Right lung (tissue), 2 donors: ENCODE measurements at regions not wholly inside any gene's neighbourhood (a gene's known extent, or its start where the extent isn't known, plus 50 kb on each side); places are given as distances from the start of the nearest gene placed in this dataset.

Experiments used
- DNase-seq, 2 donors: peaks; one replicate each; pipeline ENCODE4 v3.0.0-alpha.2; 2013

DNA sequence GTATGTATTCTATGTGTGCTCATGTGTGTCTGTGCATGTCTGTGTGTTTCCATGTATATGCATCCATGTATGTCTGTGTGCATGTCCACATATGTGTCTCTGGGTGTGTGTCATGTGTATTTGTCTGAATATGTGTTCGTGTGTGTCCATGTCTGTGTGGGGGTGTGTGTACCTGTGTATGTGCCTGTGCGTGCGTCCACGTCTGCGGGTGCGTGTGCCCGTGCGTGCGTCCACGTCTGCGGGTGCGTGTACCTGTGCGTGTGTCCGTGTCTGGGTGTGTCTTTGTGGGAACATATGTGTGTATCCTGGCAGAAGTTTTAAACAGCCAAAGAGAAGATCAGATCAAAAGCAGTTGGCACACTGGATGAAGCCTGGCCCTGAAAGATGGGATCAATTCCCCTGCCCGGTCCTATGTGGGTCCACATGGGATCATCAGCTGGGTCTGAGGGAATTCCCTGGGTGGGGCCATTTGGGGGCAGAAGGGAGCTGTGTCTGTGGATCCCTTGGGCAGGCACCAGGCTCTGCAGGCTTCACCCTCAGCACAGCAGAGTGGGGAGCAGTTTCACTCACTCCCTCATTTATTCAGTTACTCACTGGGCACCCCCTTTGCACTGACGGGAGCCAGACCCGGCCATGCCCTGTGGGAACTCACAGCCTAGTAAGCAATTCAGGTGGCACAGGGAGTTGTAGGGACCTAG is 167.4 kb downstream of the MN1 start:
- no peak for DNase-seq

DNA sequence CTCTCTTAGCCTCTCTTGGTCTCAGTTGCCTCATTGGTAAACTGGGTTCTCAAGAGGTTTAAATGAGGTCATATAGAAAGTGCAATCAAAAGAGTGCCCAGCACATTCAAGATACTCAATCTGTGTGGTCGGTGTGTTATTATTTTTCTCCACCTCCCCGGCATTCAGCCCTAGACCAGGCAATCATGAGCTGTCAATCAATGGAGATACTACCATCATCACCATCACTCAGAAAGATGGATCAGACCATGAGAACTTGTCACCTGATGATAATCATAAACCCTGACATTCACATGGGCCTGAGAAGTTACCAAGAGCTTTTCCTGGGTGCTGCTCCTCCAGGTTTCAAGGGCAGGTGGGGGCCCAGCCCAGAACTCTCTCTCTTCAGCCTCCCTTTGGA is 166.1 kb downstream of the MN1 start:
- no peak for DNase-seq

DNA sequence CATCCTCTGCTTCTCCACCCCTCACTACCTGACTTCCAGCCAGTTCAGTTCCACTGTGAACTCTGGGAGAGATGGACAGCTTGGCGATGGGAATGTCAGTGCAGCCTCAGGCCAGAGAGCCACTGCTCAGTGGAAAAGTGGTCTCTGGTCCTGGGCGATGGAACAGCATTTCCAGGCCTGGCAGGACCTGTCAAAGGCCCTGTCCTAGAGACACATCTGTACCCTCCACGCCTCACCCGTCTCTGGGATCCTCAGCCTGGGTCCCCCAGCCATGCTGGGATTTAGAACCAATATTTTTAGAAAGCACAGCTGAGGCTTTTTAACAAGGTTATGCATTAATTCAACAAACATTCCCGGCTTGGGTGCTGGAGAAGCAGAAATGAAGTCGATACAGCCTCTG is 165.7 kb downstream of the MN1 start:
- no peak for DNase-seq

DNA sequence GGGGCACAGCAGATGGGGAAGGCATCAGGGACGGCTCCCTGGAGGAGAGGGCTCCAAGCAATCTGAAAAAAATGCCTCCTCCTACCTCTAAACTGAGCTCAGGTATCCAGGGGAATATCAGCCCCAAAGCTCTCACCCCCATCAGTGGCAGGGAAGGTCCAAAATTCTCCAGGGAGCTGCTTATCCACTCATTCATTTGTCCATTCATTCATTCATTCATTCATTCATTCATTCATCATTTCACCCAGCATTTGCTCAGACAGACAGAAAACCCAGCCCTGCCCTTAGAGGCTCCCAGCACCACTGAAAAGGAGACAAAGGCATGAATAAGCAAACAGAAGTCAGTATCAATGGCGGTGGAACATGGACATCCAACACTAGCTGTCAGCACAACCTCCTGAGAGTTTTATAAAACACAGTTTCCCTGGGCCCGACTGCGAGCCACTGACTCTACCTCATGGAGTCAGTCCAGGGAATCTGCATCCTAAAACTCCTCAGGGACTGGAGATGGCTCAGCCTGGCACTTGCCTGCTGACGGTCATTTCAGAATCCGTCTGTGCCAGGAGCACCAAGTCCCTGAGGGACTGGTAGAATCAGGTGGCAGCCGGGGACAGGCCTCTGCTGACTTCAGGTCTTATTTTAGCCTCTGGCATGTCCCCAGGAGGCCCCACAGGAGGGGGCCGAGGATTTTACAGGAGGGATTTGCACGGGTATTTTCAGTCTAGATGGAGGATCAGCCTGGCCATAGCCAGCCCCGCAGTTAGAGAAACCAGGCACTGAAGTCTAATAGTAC is 164.6 kb downstream of the MN1 start:
- no peak for DNase-seq

DNA sequence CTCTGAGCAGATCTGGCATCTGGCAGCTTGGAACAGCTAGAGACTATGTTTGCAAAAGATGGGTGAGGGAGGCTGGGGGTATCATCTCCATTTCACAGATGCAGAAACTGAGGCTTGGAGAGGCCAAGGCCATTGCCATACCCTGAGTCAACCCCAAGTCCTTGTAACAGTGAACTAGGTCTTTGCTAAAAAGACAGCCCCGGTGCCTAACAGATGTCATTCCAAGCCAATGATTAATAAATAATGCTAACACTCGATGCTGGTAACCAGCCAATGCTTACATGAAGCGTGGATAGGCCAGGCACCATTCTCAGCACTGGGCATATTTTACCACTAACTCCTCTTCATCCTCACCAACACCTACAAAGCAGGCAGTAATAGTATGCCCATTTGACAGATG is 164.0 kb downstream of the MN1 start:
- no peak for DNase-seq

DNA sequence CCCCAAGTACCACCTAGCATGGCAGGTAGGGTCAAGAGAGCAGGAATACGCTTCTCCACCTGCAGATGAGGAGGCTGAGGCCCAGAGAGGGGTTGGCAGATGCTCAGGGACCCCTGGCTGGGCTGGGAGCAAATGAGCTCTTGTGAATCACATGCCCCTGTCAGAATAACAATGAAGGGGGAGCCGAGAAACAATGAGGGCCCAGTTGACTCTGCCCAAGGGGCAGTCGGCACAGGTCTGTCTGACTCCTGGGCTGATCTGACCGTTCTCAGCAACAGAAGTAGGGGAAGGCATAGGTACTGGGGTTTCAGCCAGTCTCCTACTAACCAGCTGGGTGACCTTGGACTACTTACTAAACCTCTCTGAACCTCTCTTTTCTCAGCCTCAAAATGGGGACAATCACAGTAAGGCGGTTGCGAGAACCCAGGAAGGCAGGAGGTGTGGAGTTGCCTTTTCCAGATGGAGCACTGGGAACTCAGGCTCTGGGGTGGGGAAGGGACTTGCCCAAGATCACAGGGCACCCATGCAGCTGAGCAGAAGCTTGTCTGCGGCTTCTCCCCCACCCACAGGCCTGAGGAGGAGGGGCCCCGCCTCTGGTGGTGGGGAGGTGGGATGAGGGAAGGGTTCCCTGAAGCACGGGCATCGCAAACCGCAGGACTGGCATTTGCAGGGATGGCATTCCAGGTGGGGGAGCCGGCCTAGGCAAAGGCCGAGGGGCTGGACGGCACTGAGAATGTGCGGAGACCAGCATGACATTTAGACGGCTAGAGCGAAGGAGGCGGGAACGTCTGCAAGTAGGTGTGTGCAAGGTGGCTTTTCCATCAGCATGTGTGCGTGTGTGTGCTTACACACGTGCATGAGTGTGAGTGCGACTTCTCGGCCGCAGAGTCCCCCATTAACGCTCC is 163.0 kb downstream of the MN1 start:
- no peak for DNase-seq

DNA sequence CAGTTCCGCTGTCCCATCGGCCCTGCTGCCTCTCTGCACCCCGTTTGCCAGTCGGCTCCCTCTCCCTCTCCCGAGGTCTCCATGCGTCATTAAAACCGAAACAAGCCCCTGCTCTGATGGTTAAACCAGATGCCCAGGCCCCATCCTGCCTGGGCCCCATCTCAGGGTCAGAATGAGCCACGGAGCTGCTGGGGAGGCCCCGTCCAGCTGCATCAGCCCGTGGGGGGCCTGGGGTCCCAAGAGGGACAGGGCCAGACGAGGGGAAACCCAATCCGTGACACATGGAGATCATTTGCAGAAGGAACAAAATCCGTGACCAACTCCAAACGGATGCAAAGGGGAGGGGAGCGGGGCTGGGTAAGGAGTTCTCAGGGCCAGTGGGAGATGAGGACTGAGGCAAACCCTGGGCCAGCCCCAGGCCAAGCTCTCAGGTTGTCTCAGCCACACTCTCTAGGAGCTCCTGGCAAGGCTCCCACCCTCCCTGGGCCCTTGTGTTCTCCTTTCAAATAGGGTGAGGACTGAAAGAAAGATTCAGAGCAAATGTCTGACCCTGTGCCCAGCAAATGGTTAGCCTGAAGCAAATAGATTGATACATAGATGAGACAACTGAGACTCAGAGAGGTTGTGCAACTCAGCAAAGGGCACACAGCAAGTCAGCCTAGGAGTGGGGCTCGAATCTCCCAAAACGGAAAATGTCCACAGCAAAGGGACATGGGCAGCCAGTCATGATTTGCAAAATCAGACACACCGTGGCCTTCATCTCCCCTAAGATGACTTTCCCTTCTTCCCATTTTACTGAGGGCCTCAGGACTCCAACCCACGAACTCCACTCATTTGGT is 162.1 kb downstream of the MN1 start:
- DNase-seq, result no peak

DNA sequence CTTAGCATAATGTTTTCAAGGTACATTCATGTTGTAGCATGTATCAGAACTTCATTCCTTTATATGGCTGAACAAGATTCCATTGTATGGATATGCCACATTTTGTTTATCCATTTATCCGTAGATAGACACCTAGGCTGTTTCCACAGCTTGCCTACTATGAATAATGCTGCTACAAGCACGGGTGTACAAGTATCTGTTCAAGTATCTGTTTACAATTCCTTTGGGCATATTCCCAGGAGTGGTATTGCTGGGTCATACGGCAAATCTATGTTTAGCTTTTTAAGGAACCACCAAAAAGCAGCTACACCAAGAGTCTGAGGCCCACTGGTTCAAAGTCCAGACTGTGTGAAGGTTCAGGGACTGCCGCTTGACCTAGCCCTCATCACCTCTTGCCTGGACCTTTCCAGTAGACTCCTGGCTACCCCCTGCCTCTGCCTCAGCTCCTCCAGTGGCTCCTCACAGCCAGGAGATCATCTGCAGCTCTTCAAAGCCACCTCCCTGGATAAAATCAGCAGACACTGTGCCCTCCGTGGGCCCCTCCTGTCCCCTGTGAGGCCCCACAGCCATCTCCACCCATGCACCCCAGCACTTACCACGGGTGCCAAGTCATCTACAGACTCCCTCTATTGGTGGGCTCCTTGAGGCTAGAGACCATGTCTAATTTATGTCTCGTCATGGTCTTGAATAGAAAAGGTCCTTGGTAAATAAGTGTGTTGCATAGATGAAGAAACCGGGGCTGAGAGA is 160.3 kb downstream of the MN1 start:
- no peak for DNase-seq

DNA sequence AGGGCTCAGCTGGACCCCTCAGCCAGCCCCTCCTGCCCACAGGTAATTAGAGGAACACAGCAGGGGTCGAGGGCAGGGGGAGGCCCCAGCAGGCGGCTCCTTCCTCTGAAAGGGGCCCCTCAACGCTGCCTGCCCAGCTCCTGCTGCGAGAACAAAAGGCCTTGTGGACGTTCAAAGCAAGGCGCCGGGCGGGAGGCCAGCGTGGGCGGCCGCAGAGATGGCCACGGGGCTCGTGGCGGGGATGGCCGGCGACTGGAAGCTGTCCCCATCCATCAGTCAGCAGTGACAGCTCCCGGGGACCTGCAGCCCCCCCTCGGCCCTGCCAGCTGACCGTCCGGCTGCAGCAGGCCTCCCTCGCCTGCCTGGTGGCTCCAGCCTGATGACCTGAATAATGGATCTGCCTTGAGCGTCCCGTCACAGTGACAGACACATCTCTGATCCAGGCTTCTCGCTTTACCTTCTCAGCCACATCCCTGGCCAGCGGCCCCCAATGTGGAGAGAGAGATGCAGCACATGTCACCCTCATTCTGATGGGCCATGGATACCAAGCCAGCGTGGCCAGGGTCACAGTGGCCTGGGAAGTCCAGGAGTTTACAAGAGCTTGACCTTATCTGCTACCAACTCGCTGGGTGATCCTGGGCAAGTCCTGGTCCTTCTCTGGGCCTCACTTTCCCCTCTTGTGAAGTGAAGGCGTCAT is 159.3 kb downstream of the MN1 start:
- no peak for DNase-seq

DNA sequence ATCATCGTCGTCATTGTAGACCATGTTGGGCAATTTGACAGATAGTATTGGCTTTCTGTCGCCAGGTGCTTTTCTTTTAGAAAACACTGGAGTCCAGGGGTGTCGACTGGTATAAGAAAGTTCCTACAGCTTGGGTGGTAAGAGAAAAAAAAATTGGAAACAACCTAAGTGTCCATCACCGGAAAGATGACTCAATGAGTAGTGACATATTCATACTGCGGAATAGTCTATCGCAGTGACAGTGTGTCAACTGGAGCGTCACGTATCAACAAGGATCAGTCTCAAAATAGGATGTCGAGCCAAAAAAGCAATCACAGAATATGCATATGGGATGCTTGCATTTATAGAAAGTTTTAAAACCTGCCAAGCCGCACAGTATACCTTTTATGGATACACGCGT is 157.6 kb downstream of the MN1 start:
- no peak for DNase-seq

DNA sequence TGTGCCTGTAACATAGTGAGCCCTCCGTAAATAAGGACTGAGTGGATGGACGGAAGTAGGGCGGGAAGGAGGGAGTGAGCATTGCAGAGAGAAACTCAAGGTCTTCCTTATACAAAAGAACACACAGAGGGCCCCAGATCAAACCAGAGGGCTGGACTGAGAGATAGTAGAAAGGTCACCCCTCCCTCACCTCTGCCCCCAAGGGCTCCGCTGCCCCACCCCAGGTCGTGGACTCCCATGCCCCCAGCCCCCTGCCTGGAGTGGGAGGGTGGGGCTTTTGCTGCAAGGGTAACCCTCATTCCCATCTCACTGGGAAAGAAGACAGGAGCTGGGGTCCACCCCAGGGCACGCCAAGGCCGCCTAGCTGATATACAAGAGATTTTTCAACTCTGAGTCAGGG is 157.0 kb downstream of the MN1 start:
- no peak for DNase-seq

DNA sequence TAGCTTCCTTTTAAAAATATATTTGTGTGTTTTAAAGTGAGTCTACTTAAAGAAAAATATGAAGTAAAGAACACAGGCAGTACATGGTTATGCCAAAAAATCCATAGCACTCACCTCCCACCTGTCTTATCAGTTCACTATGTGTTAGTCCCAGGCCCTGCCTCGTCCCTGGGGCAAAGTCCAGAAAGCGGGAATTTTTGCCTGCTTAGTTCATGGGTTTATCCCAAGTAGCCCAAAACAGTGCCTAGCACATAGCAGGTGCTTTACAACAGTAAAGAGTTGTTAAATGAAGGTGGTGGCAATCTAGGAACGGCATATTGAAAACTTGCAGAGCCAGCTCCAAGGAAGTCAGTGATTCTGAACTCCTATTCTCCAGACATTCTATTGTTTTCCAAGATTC is 154.0 kb downstream of the MN1 start:
- DNase-seq, result no peak

DNA sequence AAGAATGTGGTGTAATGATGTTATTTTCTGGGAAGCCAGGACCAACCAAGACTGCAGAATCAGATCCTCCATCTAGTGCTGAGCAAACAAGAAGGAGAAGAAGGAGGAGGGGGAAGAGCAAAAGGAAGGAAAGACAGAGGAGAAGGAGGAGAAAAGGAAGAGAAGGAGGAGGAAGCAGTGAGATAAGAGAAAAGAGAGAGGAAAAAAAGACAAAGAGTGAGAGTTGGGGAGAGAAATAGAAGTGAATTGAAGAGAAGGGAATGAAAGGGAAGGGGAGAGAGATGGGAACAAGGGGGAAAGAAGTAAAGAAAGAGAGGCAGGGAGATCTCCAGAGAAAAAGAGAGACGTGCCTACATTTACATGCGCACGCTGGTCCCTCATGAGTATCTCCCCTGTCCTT is 153.5 kb downstream of the MN1 start:
- DNase-seq, result no peak

DNA sequence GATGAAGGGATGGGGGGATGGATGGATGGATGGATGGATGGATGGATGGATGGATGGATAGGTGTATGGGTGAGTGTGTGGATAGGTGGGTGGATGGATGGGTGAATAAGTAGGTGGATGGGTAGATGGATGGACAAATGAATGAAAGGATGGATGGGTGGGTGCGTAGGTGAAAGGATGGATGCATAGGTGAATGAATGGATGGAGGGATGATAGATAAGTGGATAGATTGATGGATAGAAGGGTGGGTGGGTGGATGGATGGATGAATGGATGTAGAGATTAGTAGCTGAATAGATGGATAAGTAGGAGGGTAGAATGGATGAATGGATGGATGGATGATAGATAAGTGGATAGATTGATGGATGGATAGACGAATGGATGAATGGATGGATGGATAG is 152.7 kb downstream of the MN1 start:
- no peak for DNase-seq

DNA sequence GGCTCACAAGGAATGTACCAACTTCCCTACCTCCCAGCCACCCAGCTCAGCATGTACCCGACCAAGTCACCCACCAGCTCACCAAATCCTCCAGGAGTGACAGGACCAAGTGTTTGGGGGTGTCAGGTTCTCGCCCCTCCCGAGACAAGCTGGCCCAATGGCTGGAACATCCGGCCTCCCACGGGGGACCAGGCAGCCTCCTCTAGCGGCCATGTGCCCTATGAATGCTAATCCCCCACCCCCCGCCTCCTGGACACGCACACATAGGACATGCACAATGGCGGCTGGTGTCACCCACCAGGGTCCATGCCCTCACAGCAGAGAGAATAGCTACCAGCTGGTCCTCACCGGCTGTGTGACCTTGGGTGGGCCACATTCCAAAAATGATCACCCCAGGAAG is 151.0 kb downstream of the MN1 start:
- DNase-seq, result no peak

DNA sequence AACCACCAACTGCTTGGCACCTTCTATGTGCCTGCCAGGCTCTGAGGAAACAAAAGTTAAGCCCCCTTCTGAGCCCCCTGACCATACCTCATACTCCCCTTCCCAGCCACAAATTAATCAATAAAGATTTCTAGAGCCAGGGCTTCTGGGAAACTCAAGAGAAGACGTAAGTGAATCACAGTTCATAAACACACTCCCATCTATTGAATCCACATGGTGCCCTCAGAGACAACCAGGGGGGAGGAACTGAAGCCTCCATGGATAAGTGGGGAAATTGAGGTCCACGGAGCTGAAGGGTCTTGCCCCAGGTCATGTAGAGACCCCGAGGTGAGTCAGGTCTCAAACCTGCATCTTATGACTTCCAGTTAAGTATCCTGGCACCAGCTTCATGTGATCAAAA is 150.6 kb downstream of the MN1 start:
- no peak for DNase-seq

DNA sequence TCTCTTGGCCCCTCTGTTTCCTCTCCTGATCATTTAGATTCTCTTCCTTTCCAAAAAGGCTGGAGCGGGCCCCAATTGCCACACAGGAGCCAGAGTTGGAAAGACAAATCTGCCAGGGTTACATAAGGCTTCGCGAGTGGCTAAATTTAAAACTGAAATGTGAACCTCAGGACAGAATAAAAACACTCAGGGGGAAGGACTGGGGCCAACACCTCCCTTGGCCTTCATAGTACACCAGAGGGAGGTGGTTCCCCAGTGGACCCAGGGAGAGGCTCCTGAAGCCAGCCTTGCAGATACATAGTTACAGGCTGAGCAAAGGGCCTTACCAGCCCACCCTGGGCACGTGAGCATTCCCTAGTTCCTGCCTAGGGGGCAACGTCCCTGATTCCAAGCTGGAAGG is 150.1 kb downstream of the MN1 start:
- DNase-seq, result no peak

DNA sequence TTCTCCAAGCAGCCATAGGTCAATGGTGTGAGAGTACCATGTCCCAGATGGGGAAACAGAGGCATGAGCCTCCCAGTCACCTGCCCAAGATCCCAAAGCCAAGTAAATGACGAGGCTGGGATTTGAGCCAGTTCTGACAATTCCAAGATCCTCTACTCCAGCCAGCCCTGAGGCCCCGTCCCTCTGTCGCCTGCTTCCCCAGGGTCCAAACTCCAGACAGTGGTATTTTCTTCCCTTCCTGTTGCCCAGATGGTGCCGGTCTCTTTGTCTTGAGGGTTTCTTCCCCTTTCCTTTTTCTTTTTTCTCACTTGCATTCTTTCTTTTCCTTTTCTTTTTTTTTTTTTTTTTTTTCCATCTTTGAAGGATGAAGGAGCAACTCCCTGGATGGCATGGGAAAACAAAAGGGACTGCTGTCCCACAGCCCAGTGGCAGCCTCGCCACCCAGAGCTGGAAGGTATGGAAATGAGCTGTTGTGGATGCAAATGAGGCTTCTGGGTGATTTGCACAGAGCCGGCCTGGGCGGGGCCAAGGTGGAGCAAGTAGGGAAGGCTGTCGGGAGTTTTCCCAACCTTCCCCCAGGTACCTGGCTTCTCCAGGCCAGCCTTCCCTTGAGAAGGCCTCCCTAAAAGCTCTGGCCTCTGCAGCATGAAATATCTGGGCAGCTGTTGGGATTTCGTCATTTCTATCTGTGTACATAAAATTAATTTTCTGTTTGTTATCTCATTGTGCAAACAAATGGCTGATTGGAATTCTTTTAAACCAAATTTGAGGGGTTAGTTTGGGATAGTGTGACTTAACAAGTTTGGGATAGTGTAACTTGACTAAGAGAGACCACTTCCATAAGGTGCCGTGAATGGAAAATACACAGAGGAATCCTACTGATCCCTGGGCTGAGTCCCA is 146.8 kb downstream of the MN1 start:
- DNase-seq, result no peak

DNA sequence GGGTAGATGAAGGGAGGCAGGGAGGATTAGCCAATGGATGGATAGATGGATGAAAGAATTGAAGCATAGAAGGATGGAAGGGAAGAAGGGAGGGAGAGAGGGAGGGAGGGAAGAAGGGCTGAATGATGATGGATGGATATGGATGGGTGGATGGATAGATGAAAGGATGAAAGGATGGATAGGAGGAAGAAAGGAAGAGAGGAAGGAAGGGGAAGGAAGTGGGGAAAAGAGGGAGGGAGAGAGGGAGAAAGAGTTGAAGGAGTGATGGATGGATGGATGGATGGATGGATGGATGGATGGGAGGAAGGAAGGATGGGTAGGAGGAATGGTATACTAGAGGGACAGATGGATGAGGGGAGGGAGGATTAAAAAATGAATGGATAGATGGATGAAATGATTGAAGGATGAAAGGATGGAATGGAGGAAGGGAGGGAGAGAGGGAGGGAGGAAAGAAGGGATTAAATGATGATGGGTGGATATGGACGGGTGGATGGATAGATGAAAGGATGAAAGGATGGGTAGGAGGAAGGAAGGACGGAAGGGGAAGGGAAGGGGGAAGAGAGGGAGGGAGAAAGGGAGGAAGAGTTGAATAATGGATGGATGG is 145.9 kb downstream of the MN1 start:
- no peak for DNase-seq
